WERI-Rb-1 (cell line): ENCODE measurements at regions not wholly inside any gene's neighbourhood (a gene's known extent, or its start where the extent isn't known, plus 50 kb on each side); places are given as distances from the start of the nearest gene placed in this dataset.

Experiments used
- DNase-seq: peaks from one replicate; pipeline ENCODE4 v3.0.0-alpha.2; 2020
- H3K27ac ChIP-seq: fragments of 250-450 bp; sonication (Bioruptor Pico); 2 replicates; pipeline ENCODE4 v1.5.1; 2020; ENCODE audit warnings: mild to moderate bottlenecking, moderate library complexity
- H3K27me3 ChIP-seq: fragments of 250-450 bp; sonication (Bioruptor Pico); 2 replicates; pipeline ENCODE4 v1.5.1; 2021; ENCODE audit warnings: mild to moderate bottlenecking, low read depth, moderate library complexity; ENCODE audit not compliant: insufficient read depth, severe bottlenecking
- H3K36me3 ChIP-seq: fragments of 250-450 bp; sonication (Bioruptor Pico); 2 replicates; pipeline ENCODE4 v1.5.1; 2020; ENCODE audit warnings: mild to moderate bottlenecking, moderate library complexity
- H3K4me3 ChIP-seq: 2 replicates; pipeline ENCODE4 v1.5.1; 2011; ENCODE audit warnings: low read depth, mild to moderate bottlenecking, control low read depth, low read length
- H3K9me3 ChIP-seq: fragments of 250-450 bp; sonication (Bioruptor Pico); 2 replicates; pipeline ENCODE4 v1.5.1; 2021; ENCODE audit warnings: mild to moderate bottlenecking, moderate library complexity; ENCODE audit not compliant: severe bottlenecking
- TF ChIP-seq, protein P1 (sequence below): IDR thresholded peaks from 2 replicates; pipeline ENCODE4 v1.5.1; 2011; ENCODE audit warnings: low read depth, mild to moderate bottlenecking, control low read depth, inconsistent platforms, low read length

DNA sequence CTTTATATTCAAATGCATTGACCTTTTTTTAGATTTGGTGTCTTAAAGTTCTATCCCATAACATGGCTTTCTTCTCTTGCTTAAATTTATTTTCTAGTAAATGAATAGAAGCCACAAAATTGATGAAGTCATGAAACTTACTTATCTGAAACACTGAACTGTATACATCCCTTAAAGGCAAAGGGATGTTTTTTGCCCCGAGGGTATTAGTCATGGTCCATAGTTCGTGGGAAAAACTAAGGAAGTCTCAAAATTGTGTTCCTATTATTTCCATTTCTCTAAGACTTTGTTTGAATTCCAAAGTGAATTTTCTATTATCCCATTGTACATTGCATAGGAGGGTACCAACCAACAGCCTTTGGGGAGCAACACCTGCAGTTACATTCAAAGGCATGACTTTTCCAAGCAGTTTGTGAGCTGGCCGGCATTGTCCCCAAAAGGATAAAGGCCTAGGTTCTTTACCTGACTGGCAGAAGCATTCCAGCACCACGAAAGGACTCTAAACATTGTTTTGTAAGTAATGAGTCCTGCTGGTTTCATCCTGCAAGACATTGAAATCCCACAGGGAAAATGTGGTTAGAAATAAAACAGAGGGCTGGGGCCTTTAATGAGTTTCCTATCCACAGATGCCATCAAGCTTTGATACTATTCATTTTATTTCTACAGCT lies 473.5 kb downstream of the PRKD1 start:
- Histone ChIP-seq H3K4me3 (no peak overlapping the region), H3K9me3 (no peaks in the 10 kb centered on the region), H3K27me3 (no peaks in the 10 kb centered on the region), H3K36me3 (no peaks in the 10 kb centered on the region), H3K27ac (no peak overlapping the region)
- no peak for DNase-seq
- TF ChIP-seq, protein P1, sequence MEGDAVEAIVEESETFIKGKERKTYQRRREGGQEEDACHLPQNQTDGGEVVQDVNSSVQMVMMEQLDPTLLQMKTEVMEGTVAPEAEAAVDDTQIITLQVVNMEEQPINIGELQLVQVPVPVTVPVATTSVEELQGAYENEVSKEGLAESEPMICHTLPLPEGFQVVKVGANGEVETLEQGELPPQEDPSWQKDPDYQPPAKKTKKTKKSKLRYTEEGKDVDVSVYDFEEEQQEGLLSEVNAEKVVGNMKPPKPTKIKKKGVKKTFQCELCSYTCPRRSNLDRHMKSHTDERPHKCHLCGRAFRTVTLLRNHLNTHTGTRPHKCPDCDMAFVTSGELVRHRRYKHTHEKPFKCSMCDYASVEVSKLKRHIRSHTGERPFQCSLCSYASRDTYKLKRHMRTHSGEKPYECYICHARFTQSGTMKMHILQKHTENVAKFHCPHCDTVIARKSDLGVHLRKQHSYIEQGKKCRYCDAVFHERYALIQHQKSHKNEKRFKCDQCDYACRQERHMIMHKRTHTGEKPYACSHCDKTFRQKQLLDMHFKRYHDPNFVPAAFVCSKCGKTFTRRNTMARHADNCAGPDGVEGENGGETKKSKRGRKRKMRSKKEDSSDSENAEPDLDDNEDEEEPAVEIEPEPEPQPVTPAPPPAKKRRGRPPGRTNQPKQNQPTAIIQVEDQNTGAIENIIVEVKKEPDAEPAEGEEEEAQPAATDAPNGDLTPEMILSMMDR: no peak

- H3K27ac ChIP-seq: no peak overlapping the region
- no peak for DNase-seq
- H3K9me3 ChIP-seq: no peaks in the 10 kb centered on the region
- no peaks in the 10 kb centered on the region for H3K36me3 ChIP-seq
- no peaks in the 10 kb centered on the region for H3K27me3 ChIP-seq
- no peak overlapping the region for H3K4me3 ChIP-seq
- TF ChIP-seq, protein P1: no peak
Observed at GRCh38 chr14:29458547-29458946, 469.1 kb downstream of the PRKD1 start.

- no peak for DNase-seq
- TF ChIP-seq, protein P1: no peak
- H3K27ac ChIP-seq: no peak overlapping the region
- no peaks in the 10 kb centered on the region for H3K36me3 ChIP-seq
- no peak overlapping the region for H3K4me3 ChIP-seq
- H3K27me3 ChIP-seq: no peaks in the 10 kb centered on the region
- no peaks in the 10 kb centered on the region for H3K9me3 ChIP-seq
Observed at GRCh38 chr14:29459531-29459930, 468.1 kb downstream of the PRKD1 start.

- DNase-seq: no peak
- H3K27me3 ChIP-seq: no peaks in the 10 kb centered on the region
- H3K27ac ChIP-seq: no peak overlapping the region
- H3K4me3 ChIP-seq: no peak overlapping the region
- H3K9me3 ChIP-seq: no peaks in the 10 kb centered on the region
- TF ChIP-seq, protein P1: no peak
- no peaks in the 10 kb centered on the region for H3K36me3 ChIP-seq
Observed at GRCh38 chr14:29459969-29460560, 467.6 kb downstream of the PRKD1 start.

- H3K27ac ChIP-seq: no peak overlapping the region
- TF ChIP-seq, protein P1: no peak
Observed at GRCh38 chr14:29461101-29461500, 466.5 kb downstream of the PRKD1 start.

DNA sequence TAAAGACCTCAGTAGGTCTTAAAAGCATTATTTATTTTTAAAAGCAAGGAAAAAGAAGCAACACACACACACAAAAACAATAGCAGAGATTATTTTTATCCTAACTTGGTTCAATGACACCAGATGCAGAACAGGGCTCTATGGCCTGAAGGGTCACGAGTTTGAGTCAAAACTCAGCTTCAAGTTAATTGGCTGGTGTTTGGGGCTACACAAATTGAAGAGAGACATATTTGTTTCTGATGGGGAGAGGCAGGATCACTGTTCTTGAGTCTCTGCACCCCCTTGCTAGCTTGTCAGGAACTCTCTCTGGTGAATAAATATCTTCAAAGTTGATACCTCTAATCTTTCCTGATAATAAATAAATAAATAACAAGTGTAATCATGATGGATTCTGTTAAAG lies 466.1 kb downstream of the PRKD1 start:
- TF ChIP-seq, protein P1: no peak
- no peaks in the 10 kb centered on the region for H3K9me3 ChIP-seq
- no peak overlapping the region for H3K27ac ChIP-seq
- no peak for DNase-seq
- no peaks in the 10 kb centered on the region for H3K36me3 ChIP-seq
- H3K27me3 ChIP-seq: no peaks in the 10 kb centered on the region
- no peak overlapping the region for H3K4me3 ChIP-seq

More at GRCh38 chr14:29461101-29461500, 466.5 kb downstream of the PRKD1 start:
- H3K27me3 ChIP-seq: no peaks in the 10 kb centered on the region
- no peak overlapping the region for H3K4me3 ChIP-seq
- DNase-seq: no peak
- H3K36me3 ChIP-seq: no peaks in the 10 kb centered on the region
- no peaks in the 10 kb centered on the region for H3K9me3 ChIP-seq
